IMR-90 (cell line): ENCODE measurements at regions not wholly inside any gene's neighbourhood (a gene's known extent, or its start where the extent isn't known, plus 50 kb on each side); places are given as distances from the start of the nearest gene placed in this dataset.

Experiments used
- ATAC-seq: fragments of 200-7000 bp; cut with Tn5 transposase; 2 replicates; pipeline ENCODE4 v1.9.1; 2020; ENCODE audit warnings: low read depth, mild to moderate bottlenecking, moderate library complexity
- BruUV-seq: library from RNA; stranded (reverse); fragments of 400-500 nt; replicated peaks from 2 replicates; lab custom pipeline; 2021; lab: Mats Ljungman, UMichigan
- CTCF ChIA-PET: fragments of 300-600 bp; formaldehyde crosslinking; extraction: SDS; loops from one replicate; lab custom pipeline; 2021; ENCODE audit warnings: antibody characterized with exemption; lab: Yijun Ruan, JAX
- POLR2A ChIA-PET: fragments of 300-600 bp; sonication (Branson Sonifier 250); formaldehyde crosslinking; loops from one replicate; lab custom pipeline; 2022; ENCODE audit warnings: antibody characterized with exemption; ENCODE audit not compliant: unreplicated experiment; lab: Charles Lee
- DNase-seq: peaks from one replicate; pipeline ENCODE4 v3.0.0; 2013
- H2AFZ ChIP-seq: replicated peaks from 2 replicates; pipeline ENCODE3; 2013; ENCODE audit warnings: low read length, mild to moderate bottlenecking; ENCODE audit not compliant: poor library complexity
- H2AK5ac ChIP-seq: 2 replicates; pipeline ENCODE4 v1.6.1; 2013; ENCODE audit warnings: low read depth, low read length, inconsistent platforms
- H2AK9ac ChIP-seq: replicated peaks from 2 replicates; pipeline ENCODE3; 2013; ENCODE audit warnings: mild to moderate bottlenecking, low read depth, low read length, moderate library complexity; ENCODE audit not compliant: poor library complexity
- H2BK120ac ChIP-seq: 2 replicates; pipeline ENCODE4 v1.6.1; 2013; ENCODE audit warnings: low read depth, low read length, inconsistent platforms
- H2BK15ac ChIP-seq: 3 replicates; pipeline ENCODE4 v1.6.1; 2013; ENCODE audit warnings: low read depth, low read length, inconsistent platforms
- H2BK20ac ChIP-seq: 2 replicates; pipeline ENCODE4 v1.6.1; 2013; ENCODE audit warnings: low read depth, mild to moderate bottlenecking, inconsistent platforms, low read length, moderate library complexity
- H2BK5ac ChIP-seq: 2 replicates; pipeline ENCODE4 v1.6.1; 2013; ENCODE audit warnings: mild to moderate bottlenecking, low read depth, low read length, inconsistent platforms; ENCODE audit not compliant: poor library complexity, severe bottlenecking
- H3K14ac ChIP-seq: replicated peaks from 2 replicates; pipeline ENCODE4 v1.6.1; 2013; ENCODE audit warnings: low read depth, low read length, inconsistent platforms
- H3K18ac ChIP-seq: 2 replicates; pipeline ENCODE4 v1.6.1; 2013; ENCODE audit warnings: low read depth, low read length, control low read depth
- H3K23ac ChIP-seq: 2 replicates; pipeline ENCODE4 v1.6.1; 2013; ENCODE audit warnings: low read depth, low read length, inconsistent platforms
- H3K27ac ChIP-seq: 2 replicates; pipeline ENCODE4 v1.5.1; 2013; ENCODE audit warnings: mild to moderate bottlenecking, control low read depth, low read length; ENCODE audit not compliant: insufficient read depth
- H3K27me3 ChIP-seq: 2 replicates; pipeline ENCODE4 v1.6.1; 2013; ENCODE audit warnings: low read length; ENCODE audit not compliant: control insufficient read depth, insufficient read depth
- H3K36me3 ChIP-seq: 2 replicates; pipeline ENCODE4 v1.6.1; 2013; ENCODE audit warnings: low read length, mixed read lengths; ENCODE audit not compliant: control insufficient read depth, insufficient read depth
- H3K4ac ChIP-seq: 2 replicates; pipeline ENCODE4 v1.6.1; 2013; ENCODE audit warnings: low read depth, low read length, inconsistent platforms
- H3K4me1 ChIP-seq: 2 replicates; pipeline ENCODE4 v1.6.1; 2013; ENCODE audit warnings: low read length, mixed read lengths; ENCODE audit not compliant: control insufficient read depth, insufficient read depth
- H3K4me2 ChIP-seq: 2 replicates; pipeline ENCODE4 v1.6.1; 2013; ENCODE audit warnings: low read depth, mild to moderate bottlenecking, control low read depth, low read length, moderate library complexity
- H3K4me3 ChIP-seq: 2 replicates; pipeline ENCODE4 v1.5.1; 2013; ENCODE audit warnings: low read depth, mild to moderate bottlenecking, control low read depth, low read length, moderate library complexity; ENCODE audit not compliant: insufficient read depth
- H3K56ac ChIP-seq: 2 replicates; pipeline ENCODE4 v1.6.1; 2013; ENCODE audit warnings: low read length, inconsistent platforms; ENCODE audit not compliant: insufficient read depth; ENCODE audit errors: extremely low read depth
- H3K79me1 ChIP-seq, 2 experiments: 2 replicates each; pipeline ENCODE4 v1.6.1; 2013; ENCODE audit warnings: low read length in 2 of 2, inconsistent platforms in 1 of 2, low read depth in 1 of 2
- H3K9ac ChIP-seq: 2 replicates; pipeline ENCODE4 v1.6.1; 2013; ENCODE audit warnings: low read depth, low read length, control low read depth
- H3K9me1 ChIP-seq: 2 replicates; pipeline ENCODE4 v1.6.1; 2013; ENCODE audit warnings: low read length, inconsistent platforms; ENCODE audit not compliant: insufficient read depth
- H3K9me3 ChIP-seq: 2 replicates; pipeline ENCODE4 v1.6.1; 2013; ENCODE audit warnings: low read length; ENCODE audit not compliant: control insufficient read depth, insufficient read depth
- H4K20me1 ChIP-seq: 2 replicates; pipeline ENCODE4 v1.6.1; 2013; ENCODE audit warnings: low read length, inconsistent platforms; ENCODE audit not compliant: insufficient read depth
- H4K5ac ChIP-seq: 2 replicates; pipeline ENCODE4 v1.6.1; 2013; ENCODE audit warnings: mild to moderate bottlenecking, low read depth, low read length, control low read depth
- H4K8ac ChIP-seq, 2 experiments: 2 replicates each; pipeline ENCODE4 v1.6.1; 2013; ENCODE audit warnings: low read depth in 2 of 2, low read length in 2 of 2, control low read depth in 1 of 2, inconsistent platforms in 1 of 2
- H4K91ac ChIP-seq: 2 replicates; pipeline ENCODE4 v1.6.1; 2013; ENCODE audit warnings: low read depth, low read length, inconsistent platforms; ENCODE audit not compliant: insufficient read depth
- CHD1 ChIP-seq: IDR thresholded peaks from 2 replicates; pipeline ENCODE4 v1.6.1; 2012; ENCODE audit warnings: low read depth, low read length, improper control_type of control experiment
- CTCF ChIP-seq: conservative IDR thresholded peaks from 2 replicates; pipeline ENCODE4 v1.5.1; 2012; ENCODE audit warnings: mild to moderate bottlenecking, low read depth, low read length, improper control_type of control experiment
- ELK1 ChIP-seq: fragments of 150-350 bp; IDR thresholded peaks from 2 replicates; pipeline ENCODE4 v1.6.1; 2016; ENCODE audit warnings: low read depth, mild to moderate bottlenecking, low read length, moderate library complexity, borderline replicate concordance
- MXI1 ChIP-seq: IDR thresholded peaks from 2 replicates; pipeline ENCODE4 v1.6.1; 2012; ENCODE audit warnings: low read depth, mild to moderate bottlenecking, low read length, moderate library complexity, borderline replicate concordance
- SMC3 ChIP-seq: fragments of 150-350 bp; IDR thresholded peaks from 2 replicates; pipeline ENCODE4 v1.6.1; 2016; ENCODE audit warnings: low read depth, mild to moderate bottlenecking, antibody characterized with exemption, low read length, moderate library complexity
- WGBS, 2 experiments: methylation state at CpG; one replicate each; pipeline versions ENCODE4 v1.1.5 to v1.1.7; 2013; ENCODE audit warnings: missing lambda C conversion rate in 2 of 2; ENCODE audit not compliant: insufficient read length in 1 of 2; ENCODE audit errors: extremely low coverage in 2 of 2; 5-methylcytosine and 5-hydroxymethylcytosine counted together
- dilution Hi-C: fragments of 300-500 bp; cut with HindIII; formaldehyde crosslinking; loops from one replicate; pipeline ENCODE4 v1.14.3; 2018; ENCODE audit warnings: low sequenced_read_pairs; ENCODE audit not compliant: unreplicated experiment
- in situ Hi-C: fragments of 300-500 bp; cut with MboI; formaldehyde crosslinking; loops from 3 replicates; pipeline ENCODE4 v1.14.3; 2019; ENCODE audit warnings: low sequenced_read_pairs, inconsistent platforms, mixed read lengths
- intact Hi-C: fragments of 100-400 bp; cut with micrococcal nuclease; formaldehyde crosslinking; loops from 2 replicates; pipeline ENCODE4 v1.10.0; 2022

GRCh38 chr4:104351706-104352105 lies 143.0 kb downstream of the CXXC4 start:
- no peak overlapping the region for H3K23ac ChIP-seq
- H4K20me1 ChIP-seq, result no peaks in the 10 kb centered on the region
- H2AK5ac ChIP-seq, result no peak overlapping the region
- ChIA-PET CTCF (no interaction called here), POLR2A (no interaction called here)
- no peak overlapping the region for H3K9ac ChIP-seq
- no peak overlapping the region for H3K4me2 ChIP-seq
- no peak overlapping the region for H3K56ac ChIP-seq
- DNase-seq (no peak), ATAC-seq (no peak)
- no TSS peak for BruUV-seq
- TF ChIP-seq CTCF (no peak), SMC3 (no peak), MXI1 (no peak), CHD1 (no peak), ELK1 (no peak)
- peaks cover 19% of the 10 kb centered on the region for H3K9me3 ChIP-seq
- H2BK120ac ChIP-seq, result no peak overlapping the region
- no peak overlapping the region for H2AK9ac ChIP-seq
- H3K79me1 ChIP-seq, result no peaks in the 10 kb centered on the region
- no peak overlapping the region for H4K91ac ChIP-seq
- no peaks in the 10 kb centered on the region for H3K4me1 ChIP-seq
- H3K27me3 ChIP-seq, result no peaks in the 10 kb centered on the region
- H4K5ac ChIP-seq, result no peak overlapping the region
- H3K18ac ChIP-seq, result no peak overlapping the region
- in situ Hi-C loops, result no loop called here
- no peak overlapping the region for H3K27ac ChIP-seq
- WGBS, 2 experiments, result no CpG with 5 or more reads among the region's 3 CpGs
- H3K14ac ChIP-seq, result no peak overlapping the region
- H3K4ac ChIP-seq, result no peak overlapping the region
- no peak overlapping the region for H4K8ac ChIP-seq
- H2BK20ac ChIP-seq, result no peak overlapping the region
- dilution Hi-C loops, result no loop called here
- no peak overlapping the region for H2BK15ac ChIP-seq
- H2AFZ ChIP-seq, result no peak overlapping the region
- no peaks in the 10 kb centered on the region for H3K36me3 ChIP-seq
- intact Hi-C loops, result no loop called here
- H3K9me1 ChIP-seq, result no peaks in the 10 kb centered on the region
- H3K4me3 ChIP-seq, result no peak overlapping the region
- no peak overlapping the region for H2BK5ac ChIP-seq
